Choroid plexus epithelial cell (primary cell): ENCODE measurements at regions not wholly inside any gene's neighbourhood (a gene's known extent, or its start where the extent isn't known, plus 50 kb on each side); places are given as distances from the start of the nearest gene placed in this dataset.

Experiments used
- DNase-seq: peaks from one replicate; pipeline ENCODE4 v3.0.0-alpha.2; 2010; ENCODE audit warnings: low read depth
- H3K4me3 ChIP-seq: 2 replicates; pipeline ENCODE4 v1.5.1; 2011; ENCODE audit warnings: low read depth, mild to moderate bottlenecking, control low read depth, low read length, moderate library complexity
- CTCF ChIP-seq: conservative IDR thresholded peaks from 2 replicates; pipeline ENCODE4 v1.5.1; 2011; ENCODE audit warnings: low read depth, mild to moderate bottlenecking, control low read depth, inconsistent platforms, low read length, moderate library complexity

DNA sequence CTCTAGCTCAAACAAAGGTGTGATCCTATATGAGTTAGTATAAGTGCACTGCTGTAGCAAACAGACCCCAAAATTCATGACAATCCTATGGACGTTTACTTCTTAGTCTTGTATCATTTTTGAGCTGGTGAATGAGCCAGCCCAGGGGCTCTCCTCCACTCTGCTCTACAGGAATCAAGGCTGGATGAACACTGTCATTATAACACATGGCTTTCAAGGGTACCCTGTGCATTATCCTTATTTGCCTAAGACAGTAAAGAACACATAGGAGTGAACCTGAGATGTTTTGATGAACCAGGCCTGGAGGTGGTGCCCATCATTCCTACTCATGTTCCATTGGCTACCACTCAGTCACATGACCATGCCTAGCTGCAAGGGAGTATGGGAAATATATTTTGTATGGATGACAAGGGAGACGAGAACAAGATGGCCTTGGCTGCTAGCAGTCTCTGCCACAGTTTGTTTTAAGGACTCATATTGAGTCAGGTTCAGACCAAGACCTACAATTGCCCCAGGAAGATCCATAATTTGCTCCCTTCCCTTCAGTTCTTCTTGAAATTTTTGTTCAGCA is 107.4 kb upstream of the HES1 start:
- TF ChIP-seq CTCF = no peak
- H3K4me3 ChIP-seq = no peak overlapping the region
- DNase-seq = no peak

DNA sequence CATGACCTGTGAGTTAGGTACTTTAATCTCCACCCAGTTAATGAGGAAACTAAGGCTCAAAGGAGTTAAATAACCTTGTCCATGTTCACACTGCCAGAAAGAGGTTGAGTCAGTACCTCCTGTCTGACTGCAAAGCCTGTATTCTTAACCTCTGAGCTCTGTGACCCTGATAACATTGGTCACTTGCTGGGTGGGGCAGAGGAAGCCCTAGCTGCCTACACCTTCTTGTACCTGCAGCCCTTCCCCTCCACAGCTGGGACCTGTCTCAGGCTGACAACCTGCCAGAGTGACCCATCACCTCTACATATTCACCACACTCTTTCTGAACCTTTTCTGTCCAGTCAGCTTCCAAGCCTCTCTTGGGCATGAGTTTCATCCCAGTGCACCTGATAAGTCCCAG is 106.1 kb upstream of the HES1 start:
- no peak overlapping the region for H3K4me3 ChIP-seq
- TF ChIP-seq CTCF = no peak
- DNase-seq = no peak

- TF ChIP-seq CTCF = no peak
- no peak for DNase-seq
- no peak overlapping the region for H3K4me3 ChIP-seq
Measured at GRCh38 chr3:194030372-194030771, 105.6 kb upstream of the HES1 start.

DNA sequence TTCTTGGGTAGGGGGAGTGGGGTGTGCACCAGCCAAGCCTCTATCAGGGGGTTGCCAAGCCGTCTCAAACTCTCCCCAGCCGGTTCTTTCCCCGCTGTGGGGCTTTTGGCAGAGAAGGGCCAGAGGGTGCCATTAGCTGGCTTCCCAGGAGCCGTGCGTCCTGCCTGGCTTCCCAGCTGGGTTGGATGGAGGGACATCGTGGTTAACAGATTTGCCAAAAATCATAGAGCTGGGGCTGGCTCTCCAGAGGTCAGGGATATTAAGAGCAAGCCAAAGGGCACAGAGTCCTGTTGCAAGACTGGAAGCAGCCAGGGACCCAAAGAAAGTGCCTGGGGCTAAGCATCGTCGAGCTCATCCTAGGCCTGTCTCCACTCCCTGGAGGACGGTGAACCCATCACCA is 104.6 kb upstream of the HES1 start:
- H3K4me3 ChIP-seq = no peak overlapping the region
- TF ChIP-seq CTCF = no peak
- no peak for DNase-seq

- TF ChIP-seq CTCF = no peak
- no peak for DNase-seq
- no peak overlapping the region for H3K4me3 ChIP-seq
Measured at GRCh38 chr3:194031867-194032635, 103.9 kb upstream of the HES1 start.

GRCh38 chr3:194032828-194033435 is 103.0 kb upstream of the HES1 start:
- no peak overlapping the region for H3K4me3 ChIP-seq
- TF ChIP-seq CTCF = no peak
- DNase-seq = no peak
